WTC11 (cell line): ENCODE measurements at regions not wholly inside any gene's neighbourhood (a gene's known extent, or its start where the extent isn't known, plus 50 kb on each side); places are given as distances from the start of the nearest gene placed in this dataset.

ENCODE experiments used
- ATAC-seq: fragments of 200-7000 bp; cut with Tn5 transposase; 2 replicates; pipeline ENCODE4 v1.10.0; 2021; ENCODE audit warnings: mild to moderate bottlenecking, moderate library complexity
- CTCF ChIA-PET: fragments of 300-600 bp; sonication (Branson Sonifier 250); formaldehyde crosslinking; loops from one replicate; lab custom pipeline; 2021; ENCODE audit warnings: antibody characterized with exemption; lab: Charles Lee
- POLR2A ChIA-PET: fragments of 350-600 bp; sonication (Branson Sonifier 250); formaldehyde crosslinking; loops from one replicate; lab custom pipeline; 2021; ENCODE audit warnings: antibody characterized with exemption; lab: Charles Lee
- DNase-seq: peaks from one replicate; pipeline ENCODE4 v3.0.0; 2021; ENCODE audit warnings: low spot score
- H3K27ac Mint-ChIP-seq: 2 replicates; pipeline ENCODE4 v1.8.0; 2021; ENCODE audit warnings: mixed read lengths
- H3K27me3 Mint-ChIP-seq: 2 replicates; pipeline ENCODE4 v1.8.0; 2021; ENCODE audit warnings: low read depth, mild to moderate bottlenecking, moderate library complexity, mixed read lengths
- H3K36me3 Mint-ChIP-seq: 2 replicates; pipeline ENCODE4 v1.8.0; 2021; ENCODE audit warnings: mixed read lengths
- H3K4me1 Mint-ChIP-seq: 2 replicates; pipeline ENCODE4 v1.8.0; 2022; ENCODE audit warnings: mixed read lengths
- H3K4me3 Mint-ChIP-seq: 2 replicates; pipeline ENCODE4 v1.8.0; 2021; ENCODE audit warnings: mild to moderate bottlenecking, moderate library complexity, mixed read lengths
- H3K9me3 Mint-ChIP-seq: 2 replicates; pipeline ENCODE4 v1.8.0; 2021; ENCODE audit warnings: mixed read lengths
- ELF4 ChIP-seq: sonication (generic); formaldehyde crosslinking; IDR thresholded peaks from 2 replicates; pipeline ENCODE4 v1.8.1; 2022; ENCODE audit warnings: low read depth, mild to moderate bottlenecking, moderate library complexity, missing genetic modification reagents
- EMX1 ChIP-seq: fragments of 250-450 bp; sonication (Bioruptor Pico); IDR thresholded peaks from 2 replicates; pipeline ENCODE4 v1.8.0; 2021; ENCODE audit warnings: mild to moderate bottlenecking
- ETV6 ChIP-seq: sonication (generic); formaldehyde crosslinking; IDR thresholded peaks from 2 replicates; pipeline ENCODE4 v1.8.1; 2022; ENCODE audit warnings: mild to moderate bottlenecking, missing genetic modification reagents
- JAZF1 ChIP-seq: fragments of 250-450 bp; sonication (Bioruptor Pico); IDR thresholded peaks from 2 replicates; pipeline ENCODE4 v1.9.0; 2021; ENCODE audit warnings: moderate library complexity, mild to moderate bottlenecking, inconsistent platforms
- NFE2L1 ChIP-seq: sonication (generic); formaldehyde crosslinking; IDR thresholded peaks from 2 replicates; pipeline ENCODE4 v1.8.1; 2023; ENCODE audit warnings: missing genetic modification reagents
- OVOL2 ChIP-seq: fragments of 250-450 bp; sonication (Bioruptor Pico); IDR thresholded peaks from 2 replicates; pipeline ENCODE4 v1.9.0; 2021; ENCODE audit warnings: mild to moderate bottlenecking, borderline replicate concordance
- RORB ChIP-seq: fragments of 250-450 bp; sonication (Bioruptor Pico); IDR thresholded peaks from 2 replicates; pipeline ENCODE4 v1.9.0; 2021; ENCODE audit warnings: mild to moderate bottlenecking
- SP1 ChIP-seq: sonication (generic); formaldehyde crosslinking; conservative IDR thresholded peaks from 2 replicates; pipeline ENCODE4 v1.8.1; 2022; ENCODE audit warnings: missing genetic modification reagents
- TEAD4 ChIP-seq: sonication (generic); formaldehyde crosslinking; IDR thresholded peaks from 2 replicates; pipeline ENCODE4 v1.8.0; 2022; ENCODE audit warnings: mild to moderate bottlenecking, missing genetic modification reagents
- ZBTB21 ChIP-seq: sonication (generic); formaldehyde crosslinking; IDR thresholded peaks from 2 replicates; pipeline ENCODE4 v1.8.1; 2023; ENCODE audit warnings: mild to moderate bottlenecking, missing genetic modification reagents, borderline replicate concordance
- ZNF232 ChIP-seq: sonication (generic); formaldehyde crosslinking; IDR thresholded peaks from 2 replicates; pipeline ENCODE4 v1.8.0; 2022; ENCODE audit warnings: mild to moderate bottlenecking, missing genetic modification reagents
- ZNF396 ChIP-seq: fragments of 250-450 bp; sonication (Bioruptor Pico); IDR thresholded peaks from 2 replicates; pipeline ENCODE4 v1.8.0; 2021; ENCODE audit warnings: mild to moderate bottlenecking, moderate library complexity, borderline replicate concordance
- ZNF671 ChIP-seq: fragments of 250-450 bp; sonication (Bioruptor Pico); IDR thresholded peaks from 2 replicates; pipeline ENCODE4 v1.8.0; 2021; ENCODE audit warnings: mild to moderate bottlenecking
- TF ChIP-seq, protein P1 (sequence below): sonication (generic); formaldehyde crosslinking; IDR thresholded peaks from 2 replicates; pipeline ENCODE4 v1.8.1; 2022; ENCODE audit warnings: low read depth, missing genetic modification reagents, borderline replicate concordance
- TF ChIP-seq, protein P2 (sequence below): sonication (generic); formaldehyde crosslinking; IDR thresholded peaks from 2 replicates; pipeline ENCODE4 v1.8.1; 2022; ENCODE audit warnings: missing genetic modification reagents, borderline replicate concordance
- TF ChIP-seq, protein P3 (sequence below): sonication (generic); formaldehyde crosslinking; IDR thresholded peaks from 2 replicates; pipeline ENCODE4 v1.8.0; 2022; ENCODE audit warnings: mild to moderate bottlenecking, missing genetic modification reagents
- TF ChIP-seq, protein P4 (sequence below): fragments of 250-450 bp; sonication (Bioruptor Pico); IDR thresholded peaks from 2 replicates; pipeline ENCODE4 v1.9.0; 2021; ENCODE audit warnings: mild to moderate bottlenecking
- TF ChIP-seq, protein P5 (sequence below): fragments of 250-450 bp; sonication (Bioruptor Pico); IDR thresholded peaks from 2 replicates; pipeline ENCODE4 v2.1.2; 2022; ENCODE audit warnings: mild to moderate bottlenecking, moderate library complexity
- TF ChIP-seq, protein P6 (sequence below): fragments of 250-450 bp; sonication (Bioruptor Pico); IDR thresholded peaks from 2 replicates; pipeline ENCODE4 v1.9.0; 2021; ENCODE audit warnings: moderate library complexity, mild to moderate bottlenecking, inconsistent platforms, borderline replicate concordance
- TF ChIP-seq, protein P7 (sequence below): fragments of 250-450 bp; sonication (Bioruptor Pico); IDR thresholded peaks from 2 replicates; pipeline ENCODE4 v1.8.0; 2021; ENCODE audit warnings: mild to moderate bottlenecking

DNA sequence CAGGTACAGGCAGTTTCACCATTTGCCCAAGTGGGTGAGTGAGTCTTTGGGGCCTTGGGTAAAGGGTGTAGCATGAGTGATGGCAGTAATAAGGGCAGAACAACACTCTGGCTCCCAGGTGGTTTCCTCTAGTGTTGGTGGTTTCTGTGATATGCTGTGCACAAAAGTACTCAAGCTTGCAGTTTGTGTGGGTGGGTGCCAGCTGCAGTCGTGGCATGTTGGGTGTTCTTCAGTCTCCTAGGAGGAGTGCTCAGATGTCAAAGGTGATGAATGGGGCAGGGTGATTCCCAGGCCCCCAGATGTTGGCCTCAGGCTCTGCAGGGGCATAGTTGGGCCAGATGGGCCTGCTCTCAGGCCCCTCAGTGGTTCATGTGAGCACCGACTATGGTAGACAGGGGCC is 166.1 kb upstream of the KLF8 start:
- TF ChIP-seq, protein P1, sequence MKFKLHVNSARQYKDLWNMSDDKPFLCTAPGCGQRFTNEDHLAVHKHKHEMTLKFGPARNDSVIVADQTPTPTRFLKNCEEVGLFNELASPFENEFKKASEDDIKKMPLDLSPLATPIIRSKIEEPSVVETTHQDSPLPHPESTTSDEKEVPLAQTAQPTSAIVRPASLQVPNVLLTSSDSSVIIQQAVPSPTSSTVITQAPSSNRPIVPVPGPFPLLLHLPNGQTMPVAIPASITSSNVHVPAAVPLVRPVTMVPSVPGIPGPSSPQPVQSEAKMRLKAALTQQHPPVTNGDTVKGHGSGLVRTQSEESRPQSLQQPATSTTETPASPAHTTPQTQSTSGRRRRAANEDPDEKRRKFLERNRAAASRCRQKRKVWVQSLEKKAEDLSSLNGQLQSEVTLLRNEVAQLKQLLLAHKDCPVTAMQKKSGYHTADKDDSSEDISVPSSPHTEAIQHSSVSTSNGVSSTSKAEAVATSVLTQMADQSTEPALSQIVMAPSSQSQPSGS (CRISPR knock-in tag): no peak
- POLR2A ChIA-PET: no interaction called here
- no peak for DNase-seq
- H3K27me3 Mint-ChIP-seq: no peaks in the 10 kb centered on the region
- peaks cover 9% of the 10 kb centered on the region for H3K36me3 Mint-ChIP-seq
- CTCF ChIA-PET: no interaction called here
- H3K27ac Mint-ChIP-seq: no peak overlapping the region
- H3K4me1 Mint-ChIP-seq: no peaks in the 10 kb centered on the region
- no peak overlapping the region for H3K4me3 Mint-ChIP-seq
- H3K9me3 Mint-ChIP-seq: peaks cover 17% of the 10 kb centered on the region
- no peak for ATAC-seq

DNA sequence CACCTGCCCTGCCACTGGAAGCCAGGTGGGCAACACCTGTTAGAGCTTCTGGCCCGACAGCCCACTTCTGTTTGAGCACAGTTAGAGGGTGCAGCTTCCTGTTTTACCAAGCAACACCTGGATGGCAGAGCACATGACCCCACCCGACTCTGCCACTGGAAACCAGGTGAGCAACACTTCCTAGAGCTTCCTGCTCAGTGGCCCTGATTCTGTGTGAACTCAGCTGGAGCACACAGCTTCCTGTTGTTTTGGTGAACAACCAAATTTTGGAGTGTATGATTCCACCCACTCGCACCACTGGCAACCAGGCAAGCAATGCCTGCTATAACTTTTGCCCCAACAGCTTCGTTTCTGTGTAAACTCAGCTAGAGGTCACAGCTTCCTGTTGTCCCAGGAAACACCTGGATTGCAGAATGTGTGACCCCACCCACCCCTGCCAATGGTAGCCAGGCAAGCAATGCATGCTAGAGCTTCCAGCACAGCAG is 163.8 kb upstream of the KLF8 start:
- DNase-seq: no peak
- ChIA-PET POLR2A (no interaction called here), CTCF (interaction anchor here (0.6 to 1.0 kb wide), 2 partner anchors 180 to 663 kb away, joined by 3 read pairs; no protein-coding TSS in a partner anchor)
- Mint-ChIP-seq H3K36me3 (peaks cover 5% of the 10 kb centered on the region; the same call in 1 of the 2 replicates), H3K4me1 (no peaks in the 10 kb centered on the region), H3K9me3 (peaks cover 8% of the 10 kb centered on the region; the same call in 1 of the 2 replicates), H3K27ac (no peak overlapping the region), H3K27me3 (no peaks in the 10 kb centered on the region), H3K4me3 (no peak overlapping the region)
- no peak for ATAC-seq
- TF ChIP-seq, protein P2, sequence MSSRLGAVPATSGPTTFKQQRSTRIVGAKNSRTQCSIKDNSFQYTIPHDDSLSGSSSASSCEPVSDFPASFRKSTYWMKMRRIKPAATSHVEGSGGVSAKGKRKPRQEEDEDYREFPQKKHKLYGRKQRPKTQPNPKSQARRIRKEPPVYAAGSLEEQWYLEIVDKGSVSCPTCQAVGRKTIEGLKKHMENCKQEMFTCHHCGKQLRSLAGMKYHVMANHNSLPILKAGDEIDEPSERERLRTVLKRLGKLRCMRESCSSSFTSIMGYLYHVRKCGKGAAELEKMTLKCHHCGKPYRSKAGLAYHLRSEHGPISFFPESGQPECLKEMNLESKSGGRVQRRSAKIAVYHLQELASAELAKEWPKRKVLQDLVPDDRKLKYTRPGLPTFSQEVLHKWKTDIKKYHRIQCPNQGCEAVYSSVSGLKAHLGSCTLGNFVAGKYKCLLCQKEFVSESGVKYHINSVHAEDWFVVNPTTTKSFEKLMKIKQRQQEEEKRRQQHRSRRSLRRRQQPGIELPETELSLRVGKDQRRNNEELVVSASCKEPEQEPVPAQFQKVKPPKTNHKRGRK (CRISPR knock-in tag): no peak
- TF ChIP-seq RORB: no peak
- TF ChIP-seq ZNF671 (CRISPR knock-in tag): no peak
- no peak for TF ChIP-seq SP1 (CRISPR knock-in tag)
- no peak for TF ChIP-seq NFE2L1 (CRISPR knock-in tag)
- no peak for TF ChIP-seq JAZF1 (CRISPR knock-in tag)
- TF ChIP-seq, protein P3, sequence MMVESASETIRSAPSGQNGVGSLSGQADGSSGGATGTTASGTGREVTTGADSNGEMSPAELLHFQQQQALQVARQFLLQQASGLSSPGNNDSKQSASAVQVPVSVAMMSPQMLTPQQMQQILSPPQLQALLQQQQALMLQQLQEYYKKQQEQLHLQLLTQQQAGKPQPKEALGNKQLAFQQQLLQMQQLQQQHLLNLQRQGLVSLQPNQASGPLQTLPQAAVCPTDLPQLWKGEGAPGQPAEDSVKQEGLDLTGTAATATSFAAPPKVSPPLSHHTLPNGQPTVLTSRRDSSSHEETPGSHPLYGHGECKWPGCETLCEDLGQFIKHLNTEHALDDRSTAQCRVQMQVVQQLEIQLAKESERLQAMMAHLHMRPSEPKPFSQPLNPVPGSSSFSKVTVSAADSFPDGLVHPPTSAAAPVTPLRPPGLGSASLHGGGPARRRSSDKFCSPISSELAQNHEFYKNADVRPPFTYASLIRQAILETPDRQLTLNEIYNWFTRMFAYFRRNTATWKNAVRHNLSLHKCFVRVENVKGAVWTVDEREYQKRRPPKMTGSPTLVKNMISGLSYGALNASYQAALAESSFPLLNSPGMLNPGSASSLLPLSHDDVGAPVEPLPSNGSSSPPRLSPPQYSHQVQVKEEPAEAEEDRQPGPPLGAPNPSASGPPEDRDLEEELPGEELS: no peak
- no peak for TF ChIP-seq OVOL2 (CRISPR knock-in tag)
- no peak for TF ChIP-seq ZNF232 (CRISPR knock-in tag)
- TF ChIP-seq, protein P4, sequence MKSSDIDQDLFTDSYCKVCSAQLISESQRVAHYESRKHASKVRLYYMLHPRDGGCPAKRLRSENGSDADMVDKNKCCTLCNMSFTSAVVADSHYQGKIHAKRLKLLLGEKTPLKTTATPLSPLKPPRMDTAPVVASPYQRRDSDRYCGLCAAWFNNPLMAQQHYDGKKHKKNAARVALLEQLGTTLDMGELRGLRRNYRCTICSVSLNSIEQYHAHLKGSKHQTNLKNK (CRISPR knock-in tag): no peak
- TF ChIP-seq, protein P5, sequence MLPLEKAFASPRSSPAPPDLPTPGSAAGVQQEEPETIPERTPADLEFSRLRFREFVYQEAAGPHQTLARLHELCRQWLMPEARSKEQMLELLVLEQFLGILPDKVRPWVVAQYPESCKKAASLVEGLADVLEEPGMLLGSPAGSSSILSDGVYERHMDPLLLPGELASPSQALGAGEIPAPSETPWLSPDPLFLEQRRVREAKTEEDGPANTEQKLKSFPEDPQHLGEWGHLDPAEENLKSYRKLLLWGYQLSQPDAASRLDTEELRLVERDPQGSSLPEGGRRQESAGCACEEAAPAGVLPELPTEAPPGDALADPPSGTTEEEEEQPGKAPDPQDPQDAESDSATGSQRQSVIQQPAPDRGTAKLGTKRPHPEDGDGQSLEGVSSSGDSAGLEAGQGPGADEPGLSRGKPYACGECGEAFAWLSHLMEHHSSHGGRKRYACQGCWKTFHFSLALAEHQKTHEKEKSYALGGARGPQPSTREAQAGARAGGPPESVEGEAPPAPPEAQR (CRISPR knock-in tag): no peak
- no peak for TF ChIP-seq ZNF396
- TF ChIP-seq ZBTB21 (CRISPR knock-in tag): no peak
- TF ChIP-seq, protein P6, sequence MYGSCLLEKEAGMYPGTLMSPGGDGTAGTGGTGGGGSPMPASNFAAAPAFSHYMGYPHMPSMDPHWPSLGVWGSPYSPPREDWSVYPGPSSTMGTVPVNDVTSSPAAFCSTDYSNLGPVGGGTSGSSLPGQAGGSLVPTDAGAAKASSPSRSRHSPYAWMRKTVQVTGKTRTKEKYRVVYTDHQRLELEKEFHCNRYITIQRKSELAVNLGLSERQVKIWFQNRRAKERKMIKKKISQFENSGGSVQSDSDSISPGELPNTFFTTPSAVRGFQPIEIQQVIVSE (CRISPR knock-in tag): no peak
- TF ChIP-seq TEAD4 (CRISPR knock-in tag): no peak
- TF ChIP-seq EMX1 (CRISPR knock-in tag): no peak
- TF ChIP-seq, protein P1 (CRISPR knock-in tag): no peak
- TF ChIP-seq ELF4 (CRISPR knock-in tag): no peak
- TF ChIP-seq, protein P7, sequence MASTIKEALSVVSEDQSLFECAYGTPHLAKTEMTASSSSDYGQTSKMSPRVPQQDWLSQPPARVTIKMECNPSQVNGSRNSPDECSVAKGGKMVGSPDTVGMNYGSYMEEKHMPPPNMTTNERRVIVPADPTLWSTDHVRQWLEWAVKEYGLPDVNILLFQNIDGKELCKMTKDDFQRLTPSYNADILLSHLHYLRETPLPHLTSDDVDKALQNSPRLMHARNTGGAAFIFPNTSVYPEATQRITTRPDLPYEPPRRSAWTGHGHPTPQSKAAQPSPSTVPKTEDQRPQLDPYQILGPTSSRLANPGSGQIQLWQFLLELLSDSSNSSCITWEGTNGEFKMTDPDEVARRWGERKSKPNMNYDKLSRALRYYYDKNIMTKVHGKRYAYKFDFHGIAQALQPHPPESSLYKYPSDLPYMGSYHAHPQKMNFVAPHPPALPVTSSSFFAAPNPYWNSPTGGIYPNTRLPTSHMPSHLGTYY (CRISPR knock-in tag): no peak
- no peak for TF ChIP-seq ETV6 (CRISPR knock-in tag)
